ENCODE measurements at regions not wholly inside any gene's neighbourhood (a gene's known extent, or its start where the extent isn't known, plus 50 kb on each side); places are given as distances from the start of the nearest gene placed in this dataset.

- ATAC-seq = peak in 5 of 8 donors; percentile 32 to 34 (median 32)
- H3K27me3 ChIP-seq = no peaks in the 10 kb centered on the region
- peak overlapping the region in 6 of 10 donors; percentile 6 to 57 (median 54) for H3K27ac ChIP-seq
- H3K4me3 ChIP-seq = no peak overlapping the region
- H3K4me1 ChIP-seq = peaks cover 0 to 24% (median 0%) of the 10 kb centered on the region in 9 donors
- no peak for TF ChIP-seq CTCF (IDR thresholded peaks at IDR 0.05)
- H3K9me3 ChIP-seq = peaks cover 0 to 5% (median 0%) of the 10 kb centered on the region in 11 donors
- DNase-seq = no peak
- intact Hi-C loops (cut with DNase I) = no loop called here
- no peaks in the 10 kb centered on the region for H3K36me3 ChIP-seq
- WGBS, 2 donors = 55 to 64% methylated on average over 3 of the region's 3 CpGs
Measured at GRCh38 chr7:42740408-42740807, 171.5 kb downstream of the C7orf25 start.

GRCh38 chr7:42739638-42740037 lies 172.2 kb downstream of the C7orf25 start:
- DNase-seq = peak in 1 of 2 donors; percentile 38
- WGBS, 2 donors = 64 to 66% methylated on average over 8 of the region's 8 CpGs
- H3K27ac ChIP-seq = peak overlapping the region in 8 of 10 donors; percentile 14 to 57 (median 51)

GRCh38 chr7:42736931-42737330 lies 174.9 kb downstream of the C7orf25 start:
- H3K27ac ChIP-seq = no peak overlapping the region
- whole genome bisulfite sequencing, 2 donors = 70 to 74% methylated on average over 1 of the region's 1 CpG
- ATAC-seq (no peak), DNase-seq (no peak)
- H3K9me3 ChIP-seq = peaks cover 0 to 11% (median 0%) of the 10 kb centered on the region in 11 donors
- H3K4me3 ChIP-seq = no peak overlapping the region
- intact Hi-C loops (cut with DNase I) = no loop called here
- TF ChIP-seq CTCF (IDR thresholded peaks at IDR 0.05) = no peak
- H3K36me3 ChIP-seq = no peaks in the 10 kb centered on the region
- H3K27me3 ChIP-seq = no peaks in the 10 kb centered on the region
- peaks cover 0 to 15% (median 0%) of the 10 kb centered on the region in 9 donors for H3K4me1 ChIP-seq

More at GRCh38 chr7:42739638-42740037, 172.2 kb downstream of the C7orf25 start:
- no peaks in the 10 kb centered on the region for H3K27me3 ChIP-seq
- ATAC-seq = peak in 7 of 8 donors; percentile 77 to 82 (median 81)
- TF ChIP-seq CTCF (IDR thresholded peaks at IDR 0.05) = no peak
- H3K4me3 ChIP-seq = no peak overlapping the region
- H3K9me3 ChIP-seq = peaks cover 0 to 11% (median 0%) of the 10 kb centered on the region in 11 donors
- H3K4me1 ChIP-seq = peaks cover 0 to 24% (median 0%) of the 10 kb centered on the region in 9 donors
- intact Hi-C loops (cut with DNase I) = no loop called here
- H3K36me3 ChIP-seq = no peaks in the 10 kb centered on the region

- Histone ChIP-seq H3K27me3 (no peaks in the 10 kb centered on the region), H3K36me3 (no peaks in the 10 kb centered on the region), H3K27ac (no peak overlapping the region), H3K4me3 (no peak overlapping the region), H3K9me3 (peaks cover 0 to 11% (median 0%) of the 10 kb centered on the region in 11 donors), H3K4me1 (peaks cover 0 to 9% (median 0%) of the 10 kb centered on the region in 9 donors)
- intact Hi-C loops (cut with DNase I) = loop anchor here in 1 of 10 donors (1.0 kb wide), 1 partner anchor 19 kb away; no protein-coding TSS in a partner anchor
- no peak for DNase-seq
- WGBS, 2 donors = 65 to 67% methylated on average over 2 of the region's 2 CpGs
- no peak for TF ChIP-seq CTCF (IDR thresholded peaks at IDR 0.05)
- no peak for ATAC-seq
Measured at GRCh38 chr7:42735081-42735480, 176.8 kb downstream of the C7orf25 start.

All from heart right ventricle (tissue), 16 donors.